H1 (cell line): ENCODE measurements at regions not wholly inside any gene's neighbourhood (a gene's known extent, or its start where the extent isn't known, plus 50 kb on each side); places are given as distances from the start of the nearest gene placed in this dataset.

Experiments
- CTCF ChIA-PET: fragments of 300-600 bp; sonication (Branson Sonifier 250); formaldehyde crosslinking; loops from one replicate; lab custom pipeline; 2021; ENCODE audit not compliant: partially characterized antibody; lab: Charles Lee
- POLR2A ChIA-PET: fragments of 300-600 bp; sonication (Branson Sonifier 250); formaldehyde crosslinking; loops from one replicate; lab custom pipeline; 2021; ENCODE audit warnings: inconsistent platforms; ENCODE audit not compliant: partially characterized antibody; lab: Charles Lee
- DNase-seq, 2 experiments: peaks; one replicate each; pipeline versions ENCODE4 v3.0.0 to v3.0.0-alpha.2; 2010 to 2022; ENCODE audit warnings: low spot score in 2 of 2, low read depth in 1 of 2, mixed read lengths in 1 of 2
- FAIRE-seq: peaks from 2 replicates; lab custom pipeline; 2011; peaks lifted over from hg19 to GRCh38; lab: Jason Lieb, UNC
- H2AFZ ChIP-seq: 2 replicates; pipeline ENCODE4 v1.8.1; 2012; ENCODE audit warnings: low read length, inconsistent platforms
- H2AK5ac ChIP-seq: 2 replicates; pipeline ENCODE4 v1.6.1; 2013; ENCODE audit warnings: low read depth, low read length
- H2BK120ac ChIP-seq: replicated peaks from 2 replicates; pipeline ENCODE3; 2013; ENCODE audit warnings: low read depth, low read length, inconsistent platforms
- H2BK12ac ChIP-seq: 2 replicates; pipeline ENCODE4 v1.6.1; 2013; ENCODE audit warnings: low read depth, low read length
- H2BK15ac ChIP-seq: 2 replicates; pipeline ENCODE4 v1.6.1; 2013; ENCODE audit warnings: low read length
- H2BK20ac ChIP-seq: 2 replicates; pipeline ENCODE4 v1.6.1; 2013; ENCODE audit warnings: low read length
- H2BK5ac ChIP-seq: 2 replicates; pipeline ENCODE4 v1.6.1; 2013; ENCODE audit warnings: low read depth, low read length
- H3K14ac ChIP-seq: 2 replicates; pipeline ENCODE4 v1.6.1; 2013; ENCODE audit warnings: inconsistent platforms; ENCODE audit not compliant: insufficient read length
- H3K18ac ChIP-seq: 2 replicates; pipeline ENCODE4 v1.6.1; 2013; ENCODE audit warnings: low read length; ENCODE audit errors: extremely low read depth
- H3K23ac ChIP-seq: 2 replicates; pipeline ENCODE4 v1.6.1; 2013; ENCODE audit warnings: inconsistent platforms; ENCODE audit not compliant: insufficient read length
- H3K23me2 ChIP-seq: 2 replicates; pipeline ENCODE4 v1.6.1; 2013; ENCODE audit warnings: low read depth, low read length
- H3K27ac ChIP-seq: 2 replicates; pipeline ENCODE4 v1.6.1; 2011; ENCODE audit warnings: low read depth, low read length, inconsistent platforms
- H3K27me3 ChIP-seq, 4 experiments: replicated peaks in 1 of 4; 1 replicate in 1 of 4; 2 replicates in 3 of 4; pipeline versions ENCODE4 v1.6.1 to v1.8.1; 2011 to 2013; ENCODE audit warnings: low read length in 3 of 4, mild to moderate bottlenecking in 3 of 4, inconsistent platforms in 2 of 4, mixed read lengths in 2 of 4, moderate library complexity in 1 of 4; ENCODE audit not compliant: control insufficient read depth in 3 of 4, insufficient read depth in 3 of 4; ENCODE audit errors: extremely low read depth in 1 of 4
- H3K36me3 ChIP-seq, 4 experiments: 2 replicates each; pipeline versions ENCODE4 v1.6.1 to v1.8.1; 2011 to 2013; ENCODE audit warnings: mild to moderate bottlenecking in 4 of 4, low read length in 3 of 4, moderate library complexity in 2 of 4, control low read depth in 1 of 4, inconsistent platforms in 1 of 4; ENCODE audit not compliant: insufficient read depth in 4 of 4, control insufficient read depth in 2 of 4
- H3K4ac ChIP-seq: replicated peaks from 2 replicates; pipeline ENCODE3; 2013; ENCODE audit warnings: low read length, low read depth, mixed read lengths, inconsistent platforms; ENCODE audit not compliant: insufficient read length
- H3K4me1 ChIP-seq, 4 experiments: replicated peaks in 1 of 4; 1 replicate in 1 of 4; 2 replicates in 3 of 4; pipeline versions ENCODE4 v1.6.1 to v1.8.1; 2011 to 2013; ENCODE audit warnings: low read length in 3 of 4, inconsistent platforms in 2 of 4, mixed read lengths in 1 of 4; ENCODE audit not compliant: insufficient read depth in 4 of 4, control insufficient read depth in 3 of 4
- H3K4me2 ChIP-seq, 2 experiments: 2 replicates each; pipeline versions ENCODE4 v1.6.1 to v1.8.1; 2011 to 2013; ENCODE audit warnings: low read depth in 2 of 2, low read length in 2 of 2, control low read depth in 1 of 2, inconsistent platforms in 1 of 2, mild to moderate bottlenecking in 1 of 2; ENCODE audit not compliant: insufficient read depth in 1 of 2
- H3K4me3 ChIP-seq, 4 experiments: fragments of 200-600, 300-600 bp in 1 of 4; sonication (generic), shearing (Covaris generic), sonication (Bioruptor Twin) in 1 of 4; 2 replicates each; pipeline versions ENCODE4 v1.5.1 to v1.8.1; 2011 to 2016; ENCODE audit warnings: low read length in 4 of 4, low read depth in 3 of 4, control low read depth in 2 of 4, inconsistent platforms in 2 of 4, mild to moderate bottlenecking in 2 of 4, mixed read lengths in 1 of 4, moderate library complexity in 1 of 4; ENCODE audit not compliant: insufficient read depth in 2 of 4; ENCODE audit errors: extremely low read depth in 1 of 4
- H3K56ac ChIP-seq: replicated peaks from 2 replicates; pipeline ENCODE3; 2013; ENCODE audit warnings: low read depth, mild to moderate bottlenecking, mixed read lengths, low read length, inconsistent platforms; ENCODE audit not compliant: insufficient read length
- H3K79me1 ChIP-seq: 2 replicates; pipeline ENCODE4 v1.6.1; 2013; ENCODE audit warnings: low read depth, low read length, control low read depth
- H3K79me2 ChIP-seq, 2 experiments: 2 replicates each; pipeline versions ENCODE4 v1.6.1 to v1.8.1; 2012 to 2013; ENCODE audit warnings: low read length in 2 of 2, mild to moderate bottlenecking in 2 of 2, inconsistent platforms in 1 of 2; ENCODE audit not compliant: insufficient read depth in 2 of 2, control insufficient read depth in 1 of 2
- H3K9ac ChIP-seq, 4 experiments: replicated peaks in 1 of 4; 1 replicate in 1 of 4; 2 replicates in 3 of 4; pipeline versions ENCODE4 v1.6.1 to v1.8.1; 2011 to 2013; ENCODE audit warnings: low read depth in 3 of 4, low read length in 3 of 4, control low read depth in 2 of 4, mild to moderate bottlenecking in 2 of 4, moderate library complexity in 2 of 4, inconsistent platforms in 1 of 4; ENCODE audit errors: extremely low read depth in 1 of 4
- H3K9me3 ChIP-seq, 2 experiments: 2 replicates each; pipeline versions ENCODE4 v1.6.1 to v1.8.1; 2012 to 2013; ENCODE audit warnings: mild to moderate bottlenecking in 2 of 2, moderate library complexity in 2 of 2, control low read depth in 1 of 2, inconsistent platforms in 1 of 2, low read depth in 1 of 2, low read length in 1 of 2, mixed read lengths in 1 of 2; ENCODE audit not compliant: insufficient read depth in 2 of 2
- H4K20me1 ChIP-seq, 2 experiments: replicated peaks in 1 of 2; 2 replicates each; pipeline versions ENCODE3 to v1.8.1; 2011 to 2013; ENCODE audit warnings: inconsistent platforms in 2 of 2, low read length in 2 of 2, mild to moderate bottlenecking in 1 of 2; ENCODE audit not compliant: insufficient read depth in 2 of 2, control insufficient read depth in 1 of 2
- H4K5ac ChIP-seq: 2 replicates; pipeline ENCODE4 v1.6.1; 2013; ENCODE audit warnings: low read length, low read depth, mixed read lengths, inconsistent platforms; ENCODE audit not compliant: insufficient read length
- H4K8ac ChIP-seq: 2 replicates; pipeline ENCODE4 v1.8.0; 2013; ENCODE audit warnings: mild to moderate bottlenecking, moderate library complexity, low read length, inconsistent platforms; ENCODE audit not compliant: insufficient read depth; ENCODE audit errors: extremely low read depth
- H4K91ac ChIP-seq: replicated peaks from 2 replicates; pipeline ENCODE3; 2013; ENCODE audit warnings: low read length, mixed read lengths, inconsistent platforms; ENCODE audit not compliant: insufficient read length
- CEBPB ChIP-seq: IDR thresholded peaks from 2 replicates; pipeline ENCODE4 v1.6.1; 2012; ENCODE audit warnings: low read depth, low read length
- SP1 ChIP-seq: IDR thresholded peaks from 2 replicates; pipeline ENCODE4 v1.6.1; 2011; ENCODE audit warnings: low read depth, low read length
- ZNF274 ChIP-seq: IDR thresholded peaks from 2 replicates; pipeline ENCODE4 v1.7.0; 2012; ENCODE audit warnings: low read length, borderline replicate concordance; ENCODE audit errors: extremely low read depth
- WGBS, 2 experiments: shearing (Covaris generic) in 1 of 2; methylation state at CpG; one replicate each; pipeline versions ENCODE4 v1.1.6 to v1.1.7; 2013 to 2015; ENCODE audit warnings: low lambda C conversion rate in 2 of 2, mixed read lengths in 2 of 2, inconsistent platforms in 1 of 2, low coverage in 1 of 2, missing lambda C conversion rate in 1 of 2; ENCODE audit not compliant: insufficient replicate concordance in 2 of 2, insufficient coverage in 1 of 2, insufficient read length in 1 of 2; ENCODE audit errors: extremely low coverage in 1 of 2, missing lambda C conversion rate in 1 of 2; 5-methylcytosine and 5-hydroxymethylcytosine counted together

DNA sequence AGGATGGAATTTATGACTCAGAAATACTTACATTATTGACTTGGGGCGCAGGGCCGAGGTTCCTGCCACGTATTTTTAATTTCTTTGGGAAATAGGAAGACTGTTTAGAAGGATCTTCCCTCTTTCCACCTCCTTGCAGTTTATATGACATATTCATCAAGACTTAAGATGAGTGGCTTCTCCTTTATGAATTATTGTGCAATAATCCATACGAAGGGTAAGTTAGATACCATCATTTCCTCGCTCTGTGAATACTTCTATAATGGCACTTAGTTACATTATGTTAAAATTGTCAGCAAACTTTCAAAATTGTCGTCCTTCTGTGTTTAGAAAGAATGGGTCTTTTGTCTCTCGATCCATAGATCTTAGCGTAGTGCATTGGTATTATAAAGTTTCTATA is 328.8 kb upstream of the UBE2E3 start:
- Histone ChIP-seq H3K23ac (no peak overlapping the region), H3K4me2 (no peak overlapping the region), H3K56ac (no peak overlapping the region), H2BK20ac (no peak overlapping the region), H3K36me3 (no peaks in the 10 kb centered on the region), H2AK5ac (no peak overlapping the region), H3K18ac (no peak overlapping the region), H3K23me2 (no peaks in the 10 kb centered on the region), H4K8ac (no peak overlapping the region), H3K79me1 (no peaks in the 10 kb centered on the region), H2BK15ac (no peak overlapping the region), H3K9ac (no peak overlapping the region), H2AFZ (no peak overlapping the region), H4K20me1 (no peaks in the 10 kb centered on the region), H2BK12ac (no peak overlapping the region), H3K14ac (no peak overlapping the region), H3K9me3 (no peaks in the 10 kb centered on the region), H3K4me3 (no peak overlapping the region), H3K4me1 (no peaks in the 10 kb centered on the region), H2BK120ac (no peak overlapping the region), H3K27me3 (no peaks in the 10 kb centered on the region), H3K27ac (no peak overlapping the region), H3K79me2 (no peaks in the 10 kb centered on the region), H2BK5ac (no peak overlapping the region), H4K5ac (no peak overlapping the region), H4K91ac (no peak overlapping the region), H3K4ac (no peak overlapping the region)
- DNase-seq (no peak), FAIRE-seq (no peak)
- ChIA-PET CTCF (no interaction called here), POLR2A (no interaction called here)
- 90% methylated on average over 8 of the region's 8 CpGs; no CpG with 5 or more reads in 1 of the 2 experiments for WGBS, 2 experiments
- TF ChIP-seq SP1 (no peak), CEBPB (peak; percentile 6; the same call in 1 of the 2 replicates), ZNF274 (no peak)
